Fibroblast of villous mesenchyme (primary cell): ENCODE measurements at regions not wholly inside any gene's neighbourhood (a gene's known extent, or its start where the extent isn't known, plus 50 kb on each side); places are given as distances from the start of the nearest gene placed in this dataset.

Experiments
- DNase-seq: peaks from one replicate; pipeline ENCODE4 v3.0.0-alpha.2; 2010; ENCODE audit warnings: low read depth
- H3K4me3 ChIP-seq: 2 replicates; pipeline ENCODE4 v1.5.1; 2011; ENCODE audit warnings: low read depth, mild to moderate bottlenecking, low read length
- CTCF ChIP-seq: IDR thresholded peaks from 2 replicates; pipeline ENCODE4 v1.5.1; 2012; ENCODE audit warnings: low read depth, mild to moderate bottlenecking, low read length; ENCODE audit not compliant: insufficient read depth

GRCh38 chrX:138034136-138034535 is 468.2 kb downstream of the ZIC3 start:
- no peak overlapping the region for H3K4me3 ChIP-seq
- no peak for DNase-seq
- no peak for TF ChIP-seq CTCF

- TF ChIP-seq CTCF: no peak
- no peak for DNase-seq
- H3K4me3 ChIP-seq: no peak overlapping the region
These were observed 471.6 kb downstream of the ZIC3 start for GRCh38 chrX:138037548-138037947.

GRCh38 chrX:138057883-138058282 is 492.0 kb downstream of the ZIC3 start:
- TF ChIP-seq CTCF: no peak
- no peak overlapping the region for H3K4me3 ChIP-seq
- no peak for DNase-seq

- DNase-seq: no peak
- no peak for TF ChIP-seq CTCF
- no peak overlapping the region for H3K4me3 ChIP-seq
These were observed 493.0 kb downstream of the ZIC3 start for GRCh38 chrX:138058931-138059330.

- DNase-seq: no peak
- no peak overlapping the region for H3K4me3 ChIP-seq
- no peak for TF ChIP-seq CTCF
These were observed 501.5 kb downstream of the ZIC3 start for GRCh38 chrX:138067415-138067814.

GRCh38 chrX:138073626-138074025 is 507.7 kb downstream of the ZIC3 start:
- TF ChIP-seq CTCF: no peak
- DNase-seq: no peak
- no peak overlapping the region for H3K4me3 ChIP-seq

- no peak for TF ChIP-seq CTCF
- DNase-seq: no peak
- H3K4me3 ChIP-seq: no peak overlapping the region
These were observed 516.3 kb downstream of the ZIC3 start for GRCh38 chrX:138082251-138082650.
